ENCODE measurements at regions not wholly inside any gene's neighbourhood (a gene's known extent, or its start where the extent isn't known, plus 50 kb on each side); places are given as distances from the start of the nearest gene placed in this dataset.

GRCh38 chr4:112973750-112974251 is 75.7 kb upstream of the ANK2 start:
- H3K4me1 ChIP-seq, result peaks cover 38% of the 10 kb centered on the region
- no peaks in the 10 kb centered on the region for H3K27me3 ChIP-seq
- peak overlapping the region; percentile 43 for H3K4me3 ChIP-seq (ENCODE audit: low read depth, low read length)
- DNase-seq, result no peak
- peaks cover 32% of the 10 kb centered on the region for H3K36me3 ChIP-seq
- TF ChIP-seq CTCF (IDR thresholded peaks at IDR 0.05; ENCODE audit: low read depth, low read length), result no peak
- H3K9me3 ChIP-seq, result no peaks in the 10 kb centered on the region

- H3K4me3 ChIP-seq (ENCODE audit: low read depth, low read length), result peak overlapping the region; percentile 43; the same call in 1 of the 2 replicates
- DNase-seq, result no peak
- peaks cover 38% of the 10 kb centered on the region for H3K4me1 ChIP-seq
- H3K27me3 ChIP-seq, result no peaks in the 10 kb centered on the region
- no peaks in the 10 kb centered on the region for H3K9me3 ChIP-seq
- H3K36me3 ChIP-seq, result peaks cover 43% of the 10 kb centered on the region
- TF ChIP-seq CTCF (IDR thresholded peaks at IDR 0.05; ENCODE audit: low read depth, low read length), result no peak
Observed at GRCh38 chr4:112975567-112976355, 73.7 kb upstream of the ANK2 start.

- H3K27me3 ChIP-seq, result no peaks in the 10 kb centered on the region
- H3K9me3 ChIP-seq, result no peaks in the 10 kb centered on the region
- H3K4me3 ChIP-seq (ENCODE audit: low read depth, low read length), result no peak overlapping the region
- TF ChIP-seq CTCF (IDR thresholded peaks at IDR 0.05; ENCODE audit: low read depth, low read length), result no peak
- no peak for DNase-seq
- H3K36me3 ChIP-seq, result peaks cover 37% of the 10 kb centered on the region
- H3K4me1 ChIP-seq, result peaks cover 20% of the 10 kb centered on the region
Observed at GRCh38 chr4:112978691-112979472, 70.6 kb upstream of the ANK2 start.

- Histone ChIP-seq H3K4me1 (peaks cover 14% of the 10 kb centered on the region), H3K27me3 (no peaks in the 10 kb centered on the region), H3K9me3 (no peaks in the 10 kb centered on the region), H3K4me3 (ENCODE audit: low read depth, low read length) (no peak overlapping the region), H3K36me3 (peaks cover 40% of the 10 kb centered on the region)
- DNase-seq, result no peak
- TF ChIP-seq CTCF (IDR thresholded peaks at IDR 0.05; ENCODE audit: low read depth, low read length), result no peak
Observed at GRCh38 chr4:112979881-112980421, 69.5 kb upstream of the ANK2 start.

GRCh38 chr4:112982680-112983079 is 66.8 kb upstream of the ANK2 start:
- DNase-seq, result no peak
- no peak overlapping the region for H3K4me3 ChIP-seq (ENCODE audit: low read depth, low read length)
- peaks cover 38% of the 10 kb centered on the region for H3K36me3 ChIP-seq
- peak; percentile 34 for TF ChIP-seq CTCF (IDR thresholded peaks at IDR 0.05; ENCODE audit: low read depth, low read length)
- no peaks in the 10 kb centered on the region for H3K27me3 ChIP-seq
- no peaks in the 10 kb centered on the region for H3K9me3 ChIP-seq
- H3K4me1 ChIP-seq, result peaks cover 2% of the 10 kb centered on the region; the same call in 1 of the 2 replicates

Measured in BE2C (cell line).